Bronchial epithelial cell (primary cell): ENCODE measurements at regions not wholly inside any gene's neighbourhood (a gene's known extent, or its start where the extent isn't known, plus 50 kb on each side); places are given as distances from the start of the nearest gene placed in this dataset.
A peak's percentile ranks its signal among the peaks of the same experiment; 100 is the strongest.
"Not testable (repeated sequence)": the region's sequence is repeated elsewhere in the genome, so short reads cannot be mapped to it uniquely, and the experiment has no call there.

Experiments
- DNase-seq: peaks from one replicate; pipeline ENCODE4 v3.0.0-alpha.2; 2010; ENCODE audit warnings: low read depth
- FAIRE-seq: peaks from 2 replicates; lab custom pipeline; 2011; peaks lifted over from hg19 to GRCh38; lab: Jason Lieb, UNC
- H3K27me3 ChIP-seq: 2 replicates; pipeline ENCODE4 v1.5.1; 2011; ENCODE audit warnings: low read length; ENCODE audit not compliant: control insufficient read depth, insufficient read depth
- H3K36me3 ChIP-seq: 2 replicates; pipeline ENCODE4 v1.5.1; 2011; ENCODE audit warnings: low read length; ENCODE audit not compliant: control insufficient read depth, insufficient read depth
- H3K4me3 ChIP-seq: 2 replicates; pipeline ENCODE4 v1.5.1; 2011; ENCODE audit warnings: mild to moderate bottlenecking, low read depth, low read length, control low read depth
- CTCF ChIP-seq: IDR thresholded peaks from 2 replicates; pipeline ENCODE4 v1.5.1; 2011; ENCODE audit warnings: mild to moderate bottlenecking, moderate library complexity, low read length, control low read depth, inconsistent platforms; ENCODE audit not compliant: insufficient read depth, severe bottlenecking

DNA sequence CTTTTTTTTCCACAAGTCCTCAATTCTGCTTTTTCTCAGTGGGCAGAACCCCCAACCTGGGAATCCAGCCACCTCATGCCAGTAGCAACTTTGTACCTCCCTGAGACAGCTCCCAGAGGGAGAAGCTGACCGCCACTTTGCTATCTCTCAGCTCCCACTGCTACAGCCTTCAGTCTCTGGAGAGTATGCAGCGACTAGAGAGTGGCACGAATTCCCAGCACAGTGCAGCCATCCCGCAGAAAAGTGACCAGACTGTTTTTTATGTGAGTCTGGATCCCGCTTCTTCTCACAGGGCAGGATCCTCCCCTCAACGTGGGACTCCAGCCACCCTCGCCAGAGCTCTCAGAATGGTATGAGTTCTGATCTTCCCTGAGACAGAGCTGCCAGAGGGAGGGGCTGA is 1234.6 kb downstream of the FAM133A start:
- no peak for DNase-seq
- no peak overlapping the region for H3K4me3 ChIP-seq
- H3K36me3 ChIP-seq, result no peaks in the 10 kb centered on the region
- no peak for FAIRE-seq
- TF ChIP-seq CTCF, result no peak
- H3K27me3 ChIP-seq, result no peaks in the 10 kb centered on the region

GRCh38 chrX:94914235-94914634 is 1240.2 kb downstream of the FAM133A start:
- H3K4me3 ChIP-seq, result no peak overlapping the region
- no peaks in the 10 kb centered on the region for H3K36me3 ChIP-seq
- H3K27me3 ChIP-seq, result no peaks in the 10 kb centered on the region
- DNase-seq, result no peak
- no peak for FAIRE-seq
- no peak for TF ChIP-seq CTCF

DNA sequence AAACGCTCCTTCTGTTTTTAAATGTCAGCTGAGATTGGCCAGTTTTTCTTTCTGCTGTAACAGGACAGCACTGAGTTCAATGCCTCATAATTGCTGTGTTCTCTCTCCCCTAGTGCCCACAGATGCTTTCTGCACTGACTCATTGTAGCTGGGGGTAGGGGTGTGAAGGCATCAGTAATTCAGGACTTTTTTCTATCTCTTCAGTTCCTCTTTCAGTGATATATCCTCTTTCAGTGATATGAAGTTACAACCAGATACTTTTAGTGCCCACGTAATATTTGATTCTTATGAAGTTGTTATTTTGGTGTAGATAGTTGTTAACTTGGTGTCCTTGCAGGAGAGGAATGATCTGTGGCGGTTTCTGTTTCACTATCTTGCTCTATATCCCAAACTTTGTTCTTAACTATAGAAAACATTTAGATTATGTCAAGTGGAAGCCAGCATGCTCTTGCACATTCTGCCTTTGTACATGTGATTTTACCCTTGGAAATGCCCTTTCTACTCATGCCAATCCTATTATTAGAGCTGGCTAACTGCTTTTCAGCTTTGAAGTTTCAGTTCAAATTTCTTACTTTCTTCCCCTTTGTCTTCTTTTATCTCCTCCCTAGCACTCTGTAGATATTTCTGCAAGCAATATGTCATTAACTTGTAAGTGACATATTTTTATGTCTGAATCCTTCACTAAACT is 1258.4 kb downstream of the FAM133A start:
- DNase-seq, result no peak
- no peaks in the 10 kb centered on the region for H3K36me3 ChIP-seq
- no peak for FAIRE-seq

DNA sequence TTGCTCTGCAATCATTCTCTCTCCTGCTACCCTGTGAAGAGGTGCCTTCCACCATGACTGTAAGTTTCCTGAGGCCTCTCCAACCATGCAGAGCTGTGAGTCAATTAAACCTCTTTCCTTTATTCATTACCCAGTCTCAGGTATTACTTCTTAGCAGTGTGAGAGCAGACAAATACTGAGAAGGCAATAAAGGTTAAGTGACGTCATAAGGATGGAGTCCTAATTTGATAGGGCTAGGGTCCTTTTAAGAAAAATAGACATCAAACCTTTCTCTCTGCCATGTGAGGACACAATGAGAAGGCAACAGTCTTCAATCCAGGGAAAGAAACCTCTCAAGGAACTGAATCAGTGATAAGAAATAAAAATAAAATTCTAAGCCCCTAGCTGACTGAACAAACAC is 1262.7 kb downstream of the FAM133A start:
- no peak for TF ChIP-seq CTCF
- H3K36me3 ChIP-seq, result no peaks in the 10 kb centered on the region
- no peak for DNase-seq
- no peak overlapping the region for H3K4me3 ChIP-seq
- H3K27me3 ChIP-seq, result no peaks in the 10 kb centered on the region
- FAIRE-seq, result no peak

More for the DNA sequence above, 1258.4 kb downstream of the FAM133A start:
- TF ChIP-seq CTCF, result no peak
- Histone ChIP-seq H3K4me3 (no peak overlapping the region), H3K27me3 (no peaks in the 10 kb centered on the region)

DNA sequence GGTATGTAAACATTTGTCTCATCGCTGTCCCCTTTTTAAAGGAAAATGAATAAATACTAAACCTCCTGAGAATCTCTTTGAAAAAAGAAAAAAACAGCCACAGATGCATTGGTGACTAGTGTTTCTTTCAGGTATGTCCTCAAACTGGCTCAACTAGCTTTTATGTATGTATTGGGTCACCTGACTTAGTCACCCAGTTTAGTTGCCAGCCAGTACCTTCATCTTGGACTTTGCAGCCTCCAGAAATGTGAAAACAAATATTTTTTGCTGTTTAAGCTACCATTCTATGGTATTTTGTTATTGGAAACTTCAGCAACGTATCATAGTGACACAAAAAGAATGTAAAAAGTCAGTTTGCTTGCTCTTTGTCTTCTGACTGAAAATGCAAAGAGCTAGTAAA is 1263.5 kb downstream of the FAM133A start:
- DNase-seq (peak; percentile 1), FAIRE-seq (no peak)
- TF ChIP-seq CTCF, result no peak
- Histone ChIP-seq H3K36me3 (no peaks in the 10 kb centered on the region), H3K4me3 (no peak overlapping the region), H3K27me3 (no peaks in the 10 kb centered on the region)

- Histone ChIP-seq H3K36me3 (no peaks in the 10 kb centered on the region), H3K27me3 (no peaks in the 10 kb centered on the region), H3K4me3 (no peak overlapping the region)
- TF ChIP-seq CTCF, result no peak
- FAIRE-seq (no peak), DNase-seq (no peak)
These were observed 1268.6 kb downstream of the FAM133A start for GRCh38 chrX:94942603-94943002.

GRCh38 chrX:94946137-94946536 is 1272.1 kb downstream of the FAM133A start:
- not testable (repeated sequence) for H3K36me3 ChIP-seq, FAIRE-seq, DNase-seq, H3K27me3 ChIP-seq, H3K4me3 ChIP-seq
